BE2C (cell line): ENCODE measurements at regions not wholly inside any gene's neighbourhood (a gene's known extent, or its start where the extent isn't known, plus 50 kb on each side); places are given as distances from the start of the nearest gene placed in this dataset.
"Not testable (repeated sequence)": the region's sequence is repeated elsewhere in the genome, so short reads cannot be mapped to it uniquely, and the experiment has no call there.

Experiments used
- DNase-seq: peaks from one replicate; pipeline ENCODE4 v3.0.0-alpha.2; 2020
- H3K27me3 ChIP-seq: fragments of 250-450 bp; sonication (Bioruptor Pico); 2 replicates; pipeline ENCODE4 v1.5.1; 2020; ENCODE audit warnings: mild to moderate bottlenecking
- H3K36me3 ChIP-seq: fragments of 250-450 bp; sonication (Bioruptor Pico); 2 replicates; pipeline ENCODE4 v1.5.1; 2020; ENCODE audit warnings: mild to moderate bottlenecking
- H3K4me1 ChIP-seq: fragments of 250-450 bp; sonication (Bioruptor Pico); 2 replicates; pipeline ENCODE4 v1.5.1; 2020
- H3K4me3 ChIP-seq: 2 replicates; pipeline ENCODE4 v1.5.1; 2011; ENCODE audit warnings: low read depth, low read length
- H3K9me3 ChIP-seq: fragments of 250-450 bp; sonication (Bioruptor Pico); 2 replicates; pipeline ENCODE4 v1.5.1; 2020
- TF ChIP-seq, protein P1 (sequence below): IDR thresholded peaks from 2 replicates; pipeline ENCODE4 v1.5.1; 2012; ENCODE audit warnings: mild to moderate bottlenecking, low read depth, low read length

DNA sequence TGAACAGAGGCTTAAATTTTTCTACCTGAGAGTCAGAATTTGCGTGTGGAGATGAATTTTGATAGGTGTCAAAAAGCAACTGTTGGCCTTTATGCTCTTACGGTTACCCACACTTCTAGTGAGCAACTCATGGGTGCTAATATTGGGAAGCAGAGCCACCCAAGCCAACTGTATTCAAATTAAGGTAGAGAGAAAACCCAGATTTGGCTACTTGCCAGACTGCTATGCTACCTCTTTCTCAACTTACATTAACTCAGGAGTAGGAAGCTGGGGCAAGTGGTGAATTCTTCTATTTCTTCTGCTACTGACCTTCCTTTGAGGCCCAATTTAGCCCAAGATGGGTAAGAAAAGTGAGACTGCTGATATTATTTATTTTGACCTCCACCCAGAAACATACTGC, 83.9 kb downstream of the OLFM4 start:
- H3K4me3 ChIP-seq: no peak overlapping the region
- no peaks in the 10 kb centered on the region for H3K27me3 ChIP-seq
- H3K4me1 ChIP-seq: no peaks in the 10 kb centered on the region
- H3K9me3 ChIP-seq: no peaks in the 10 kb centered on the region
- DNase-seq: no peak
- TF ChIP-seq, protein P1, sequence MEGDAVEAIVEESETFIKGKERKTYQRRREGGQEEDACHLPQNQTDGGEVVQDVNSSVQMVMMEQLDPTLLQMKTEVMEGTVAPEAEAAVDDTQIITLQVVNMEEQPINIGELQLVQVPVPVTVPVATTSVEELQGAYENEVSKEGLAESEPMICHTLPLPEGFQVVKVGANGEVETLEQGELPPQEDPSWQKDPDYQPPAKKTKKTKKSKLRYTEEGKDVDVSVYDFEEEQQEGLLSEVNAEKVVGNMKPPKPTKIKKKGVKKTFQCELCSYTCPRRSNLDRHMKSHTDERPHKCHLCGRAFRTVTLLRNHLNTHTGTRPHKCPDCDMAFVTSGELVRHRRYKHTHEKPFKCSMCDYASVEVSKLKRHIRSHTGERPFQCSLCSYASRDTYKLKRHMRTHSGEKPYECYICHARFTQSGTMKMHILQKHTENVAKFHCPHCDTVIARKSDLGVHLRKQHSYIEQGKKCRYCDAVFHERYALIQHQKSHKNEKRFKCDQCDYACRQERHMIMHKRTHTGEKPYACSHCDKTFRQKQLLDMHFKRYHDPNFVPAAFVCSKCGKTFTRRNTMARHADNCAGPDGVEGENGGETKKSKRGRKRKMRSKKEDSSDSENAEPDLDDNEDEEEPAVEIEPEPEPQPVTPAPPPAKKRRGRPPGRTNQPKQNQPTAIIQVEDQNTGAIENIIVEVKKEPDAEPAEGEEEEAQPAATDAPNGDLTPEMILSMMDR: no peak
- H3K36me3 ChIP-seq: no peaks in the 10 kb centered on the region

DNA sequence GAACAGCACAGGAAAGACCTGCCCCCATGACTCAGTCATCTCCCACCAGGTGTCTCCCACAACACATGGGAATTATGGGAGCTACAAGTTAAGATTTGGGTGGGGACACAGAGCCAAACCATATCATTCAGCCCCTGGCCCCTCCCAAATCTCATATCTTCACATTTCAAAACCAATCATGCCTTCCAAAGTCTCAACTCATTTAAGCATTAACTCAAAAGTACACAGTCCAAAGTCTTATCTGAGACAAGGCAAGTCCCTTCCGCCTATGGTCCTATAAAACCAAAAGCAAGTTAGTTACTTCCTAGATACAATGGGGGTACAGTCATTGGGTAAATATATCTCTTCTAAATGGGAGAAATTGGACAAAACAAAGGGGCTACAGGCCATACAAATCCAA, 88.4 kb downstream of the OLFM4 start:
- not testable (repeated sequence) for H3K36me3 ChIP-seq, H3K4me3 ChIP-seq, DNase-seq, H3K27me3 ChIP-seq, H3K9me3 ChIP-seq, H3K4me1 ChIP-seq

GRCh38 chr13:53121131-53121773, 92.6 kb downstream of the OLFM4 start:
- H3K4me3 ChIP-seq: no peak overlapping the region
- TF ChIP-seq, protein P1: no peak
- no peaks in the 10 kb centered on the region for H3K9me3 ChIP-seq
- no peaks in the 10 kb centered on the region for H3K36me3 ChIP-seq
- H3K4me1 ChIP-seq: no peaks in the 10 kb centered on the region
- H3K27me3 ChIP-seq: no peaks in the 10 kb centered on the region
- DNase-seq: no peak

DNA sequence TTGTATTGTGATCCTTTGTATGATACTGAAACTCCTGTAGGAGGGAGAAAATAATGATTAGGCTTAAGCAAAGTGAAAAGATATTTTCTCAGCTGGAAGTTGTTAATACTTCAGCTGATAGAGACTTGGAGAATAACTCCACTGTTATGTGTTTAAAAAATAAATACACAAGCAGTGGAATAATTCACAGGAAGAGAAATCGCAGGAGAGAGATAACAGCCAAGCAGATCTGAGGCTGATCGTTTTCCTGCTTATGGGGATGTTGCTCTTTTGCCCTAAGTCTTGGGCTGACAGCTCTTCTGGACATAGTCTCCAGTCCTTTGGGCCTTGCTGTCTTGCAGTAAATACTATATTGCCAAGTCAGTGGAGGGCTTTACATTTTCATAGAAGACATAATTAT, 93.3 kb downstream of the OLFM4 start:
- no peaks in the 10 kb centered on the region for H3K4me1 ChIP-seq
- H3K36me3 ChIP-seq: no peaks in the 10 kb centered on the region
- no peak overlapping the region for H3K4me3 ChIP-seq
- DNase-seq: no peak
- H3K27me3 ChIP-seq: no peaks in the 10 kb centered on the region
- H3K9me3 ChIP-seq: no peaks in the 10 kb centered on the region
- TF ChIP-seq, protein P1: no peak

- Histone ChIP-seq H3K9me3 (no peaks in the 10 kb centered on the region), H3K27me3 (no peaks in the 10 kb centered on the region), H3K4me3 (no peak overlapping the region), H3K4me1 (no peaks in the 10 kb centered on the region), H3K36me3 (no peaks in the 10 kb centered on the region)
- no peak for DNase-seq
- TF ChIP-seq, protein P1: no peak
Measured at GRCh38 chr13:53123536-53123935, 94.9 kb downstream of the OLFM4 start.

DNA sequence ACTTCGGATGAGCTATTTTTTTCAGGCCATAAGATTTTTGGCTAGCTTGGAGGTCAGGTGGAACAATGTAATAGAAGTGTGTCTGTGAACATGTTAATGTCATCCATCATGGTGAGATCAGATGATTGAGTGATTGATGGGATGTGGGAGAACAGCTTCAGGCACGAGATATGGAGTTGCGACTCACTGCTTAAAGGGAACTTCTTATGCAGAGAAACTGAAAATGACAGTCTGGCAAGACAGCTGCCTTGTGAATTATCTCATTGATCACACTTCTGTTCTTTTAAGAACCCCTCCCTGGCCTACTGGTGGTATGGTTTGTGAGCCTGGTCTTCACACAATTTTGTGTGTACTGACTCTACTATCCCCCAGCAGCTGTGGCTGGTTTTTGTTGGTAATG, 96.0 kb downstream of the OLFM4 start:
- DNase-seq: no peak
- Histone ChIP-seq H3K27me3 (no peaks in the 10 kb centered on the region), H3K9me3 (no peaks in the 10 kb centered on the region), H3K4me1 (no peaks in the 10 kb centered on the region), H3K4me3 (no peak overlapping the region), H3K36me3 (no peaks in the 10 kb centered on the region)
- TF ChIP-seq, protein P1: no peak

GRCh38 chr13:53126841-53127245, 98.2 kb downstream of the OLFM4 start:
- Histone ChIP-seq H3K9me3 (no peaks in the 10 kb centered on the region), H3K36me3 (no peaks in the 10 kb centered on the region), H3K4me3 (no peak overlapping the region), H3K4me1 (no peaks in the 10 kb centered on the region), H3K27me3 (no peaks in the 10 kb centered on the region)
- TF ChIP-seq, protein P1: no peak
- no peak for DNase-seq
